Panc1 (cell line): ENCODE measurements at regions not wholly inside any gene's neighbourhood (a gene's known extent, or its start where the extent isn't known, plus 50 kb on each side); places are given as distances from the start of the nearest gene placed in this dataset.

Experiments
- ATAC-seq: fragments of 200-7000 bp; cut with Tn5 transposase; 2 replicates; pipeline ENCODE4 v1.9.1; 2020; ENCODE audit warnings: mild to moderate bottlenecking, moderate library complexity
- BruUV-seq: library from RNA; stranded (reverse); fragments of 400-500 nt; replicated peaks from 2 replicates; lab custom pipeline; 2021; lab: Mats Ljungman, UMichigan
- CTCF ChIA-PET: fragments of 300-600 bp; sonication (Branson Sonifier 250); formaldehyde crosslinking; loops from one replicate; lab custom pipeline; 2022; ENCODE audit warnings: antibody characterized with exemption; lab: Charles Lee
- POLR2A ChIA-PET: fragments of 300-600 bp; sonication (Branson Sonifier 250); formaldehyde crosslinking; loops from one replicate; lab custom pipeline; 2022; ENCODE audit warnings: antibody characterized with exemption; lab: Charles Lee
- DNase-seq: peaks from one replicate; pipeline ENCODE4 v3.0.0-alpha.2; 2010; ENCODE audit warnings: low read depth, low spot score
- H3K27ac ChIP-seq: 2 replicates; pipeline ENCODE4 v1.5.1; 2011; ENCODE audit warnings: mild to moderate bottlenecking, low read length, inconsistent platforms
- H3K27me3 ChIP-seq: fragments of 200-500 bp; sonication (Bioruptor generic); 2 replicates; pipeline ENCODE4 v1.6.0; 2014; ENCODE audit warnings: low read length, inconsistent platforms; ENCODE audit not compliant: control insufficient read depth, insufficient read depth
- H3K36me3 ChIP-seq: fragments of 200-500 bp; sonication (Bioruptor generic); 2 replicates; pipeline ENCODE4 v1.5.1; 2014; ENCODE audit warnings: inconsistent platforms, mild to moderate bottlenecking, low read length, moderate library complexity; ENCODE audit not compliant: control insufficient read depth, insufficient read depth
- H3K4me1 ChIP-seq: 2 replicates; pipeline ENCODE4 v1.5.1; 2011; ENCODE audit warnings: inconsistent platforms, mild to moderate bottlenecking, low read length, moderate library complexity; ENCODE audit not compliant: control insufficient read depth, insufficient read depth
- H3K4me3 ChIP-seq, 2 experiments: 2 replicates each; pipeline ENCODE4 v1.5.1; 2011 to 2012; ENCODE audit warnings: low read depth in 2 of 2, low read length in 2 of 2, mild to moderate bottlenecking in 2 of 2, inconsistent platforms in 1 of 2, moderate library complexity in 1 of 2
- H3K9me3 ChIP-seq: fragments of 200-500 bp; sonication (Bioruptor generic); 2 replicates; pipeline ENCODE4 v1.5.1; 2014; ENCODE audit warnings: low read depth, mild to moderate bottlenecking, inconsistent platforms, low read length, moderate library complexity; ENCODE audit not compliant: control insufficient read depth, insufficient read depth
- POLR2AphosphoS5 ChIP-seq: IDR thresholded peaks from 2 replicates; pipeline ENCODE4 v1.6.1; 2012; ENCODE audit warnings: mild to moderate bottlenecking, low read depth, low read length, moderate library complexity
- SIN3A ChIP-seq: IDR thresholded peaks from 2 replicates; pipeline ENCODE4 v1.6.1; 2012; ENCODE audit warnings: low read depth, mild to moderate bottlenecking, low read length, moderate library complexity, borderline replicate concordance; ENCODE audit not compliant: insufficient read depth
- TCF7L2 ChIP-seq: IDR thresholded peaks from 2 replicates; pipeline ENCODE4 v1.6.1; 2011; ENCODE audit warnings: mild to moderate bottlenecking, low read depth, low read length, inconsistent platforms
- in situ Hi-C: cut with HindIII; loops from 2 replicates; pipeline ENCODE4 v1.10.0; 2016; ENCODE audit warnings: low sequenced_read_pairs, low pct_unique_long_range_greater_than_20kb
- intact Hi-C: fragments of 100-400 bp; cut with micrococcal nuclease; formaldehyde crosslinking; loops from one replicate; pipeline ENCODE4 v1.10.0; 2022; ENCODE audit not compliant: unreplicated experiment
- TF ChIP-seq, protein P1 (sequence below), 2 experiments: IDR thresholded peaks; 2 replicates each; pipeline ENCODE4 v1.6.1; 2011 to 2012; ENCODE audit warnings: low read depth in 2 of 2, control low read depth in 1 of 2, low read length in 1 of 2, mild to moderate bottlenecking in 1 of 2, moderate library complexity in 1 of 2; ENCODE audit not compliant: insufficient read depth in 1 of 2
- TF ChIP-seq, protein P2 (sequence below): fragments of 450-650 bp; IDR thresholded peaks from 2 replicates; pipeline ENCODE4 v1.5.1; 2017; ENCODE audit warnings: mild to moderate bottlenecking

DNA sequence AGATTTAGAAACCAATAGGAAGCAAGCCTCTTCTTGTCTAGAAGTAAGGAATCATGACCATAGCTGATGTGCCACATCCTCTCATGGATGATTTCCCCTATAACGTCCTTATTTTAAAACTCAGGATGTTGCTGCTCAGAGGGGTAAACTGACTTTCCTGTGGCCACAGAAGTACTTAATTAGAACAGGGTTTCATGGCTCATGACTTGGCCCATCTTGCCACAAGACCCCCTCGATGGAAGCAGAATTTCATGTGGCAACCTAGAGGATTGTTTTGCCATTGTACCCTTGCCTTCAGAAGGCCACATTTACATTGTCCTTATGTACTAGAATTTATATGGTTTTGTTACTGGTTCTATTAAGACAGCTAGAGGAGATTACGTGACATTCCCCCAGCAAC, 173.5 kb upstream of the PELI2 start:
- Histone ChIP-seq H3K27me3 (no peaks in the 10 kb centered on the region), H3K36me3 (no peaks in the 10 kb centered on the region), H3K27ac (no peak overlapping the region), H3K4me3 (no peak overlapping the region), H3K9me3 (no peaks in the 10 kb centered on the region), H3K4me1 (no peaks in the 10 kb centered on the region)
- CTCF ChIA-PET: no interaction called here
- no TSS peak for BruUV-seq
- ATAC-seq (no peak), DNase-seq (no peak)
- in situ Hi-C loops (no loop called here), intact Hi-C loops (no loop called here)
- POLR2A ChIA-PET: no interaction called here
- TF ChIP-seq SIN3A: no peak
- TF ChIP-seq POLR2AphosphoS5: no peak
- TF ChIP-seq, protein P1, sequence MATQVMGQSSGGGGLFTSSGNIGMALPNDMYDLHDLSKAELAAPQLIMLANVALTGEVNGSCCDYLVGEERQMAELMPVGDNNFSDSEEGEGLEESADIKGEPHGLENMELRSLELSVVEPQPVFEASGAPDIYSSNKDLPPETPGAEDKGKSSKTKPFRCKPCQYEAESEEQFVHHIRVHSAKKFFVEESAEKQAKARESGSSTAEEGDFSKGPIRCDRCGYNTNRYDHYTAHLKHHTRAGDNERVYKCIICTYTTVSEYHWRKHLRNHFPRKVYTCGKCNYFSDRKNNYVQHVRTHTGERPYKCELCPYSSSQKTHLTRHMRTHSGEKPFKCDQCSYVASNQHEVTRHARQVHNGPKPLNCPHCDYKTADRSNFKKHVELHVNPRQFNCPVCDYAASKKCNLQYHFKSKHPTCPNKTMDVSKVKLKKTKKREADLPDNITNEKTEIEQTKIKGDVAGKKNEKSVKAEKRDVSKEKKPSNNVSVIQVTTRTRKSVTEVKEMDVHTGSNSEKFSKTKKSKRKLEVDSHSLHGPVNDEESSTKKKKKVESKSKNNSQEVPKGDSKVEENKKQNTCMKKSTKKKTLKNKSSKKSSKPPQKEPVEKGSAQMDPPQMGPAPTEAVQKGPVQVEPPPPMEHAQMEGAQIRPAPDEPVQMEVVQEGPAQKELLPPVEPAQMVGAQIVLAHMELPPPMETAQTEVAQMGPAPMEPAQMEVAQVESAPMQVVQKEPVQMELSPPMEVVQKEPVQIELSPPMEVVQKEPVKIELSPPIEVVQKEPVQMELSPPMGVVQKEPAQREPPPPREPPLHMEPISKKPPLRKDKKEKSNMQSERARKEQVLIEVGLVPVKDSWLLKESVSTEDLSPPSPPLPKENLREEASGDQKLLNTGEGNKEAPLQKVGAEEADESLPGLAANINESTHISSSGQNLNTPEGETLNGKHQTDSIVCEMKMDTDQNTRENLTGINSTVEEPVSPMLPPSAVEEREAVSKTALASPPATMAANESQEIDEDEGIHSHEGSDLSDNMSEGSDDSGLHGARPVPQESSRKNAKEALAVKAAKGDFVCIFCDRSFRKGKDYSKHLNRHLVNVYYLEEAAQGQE (IDR thresholded peaks at IDR 0.05; ENCODE audit: insufficient read depth in 1 of 2, low read depth in 2 of 2, low read length in 1 of 2): no peak
- TF ChIP-seq, protein P2, sequence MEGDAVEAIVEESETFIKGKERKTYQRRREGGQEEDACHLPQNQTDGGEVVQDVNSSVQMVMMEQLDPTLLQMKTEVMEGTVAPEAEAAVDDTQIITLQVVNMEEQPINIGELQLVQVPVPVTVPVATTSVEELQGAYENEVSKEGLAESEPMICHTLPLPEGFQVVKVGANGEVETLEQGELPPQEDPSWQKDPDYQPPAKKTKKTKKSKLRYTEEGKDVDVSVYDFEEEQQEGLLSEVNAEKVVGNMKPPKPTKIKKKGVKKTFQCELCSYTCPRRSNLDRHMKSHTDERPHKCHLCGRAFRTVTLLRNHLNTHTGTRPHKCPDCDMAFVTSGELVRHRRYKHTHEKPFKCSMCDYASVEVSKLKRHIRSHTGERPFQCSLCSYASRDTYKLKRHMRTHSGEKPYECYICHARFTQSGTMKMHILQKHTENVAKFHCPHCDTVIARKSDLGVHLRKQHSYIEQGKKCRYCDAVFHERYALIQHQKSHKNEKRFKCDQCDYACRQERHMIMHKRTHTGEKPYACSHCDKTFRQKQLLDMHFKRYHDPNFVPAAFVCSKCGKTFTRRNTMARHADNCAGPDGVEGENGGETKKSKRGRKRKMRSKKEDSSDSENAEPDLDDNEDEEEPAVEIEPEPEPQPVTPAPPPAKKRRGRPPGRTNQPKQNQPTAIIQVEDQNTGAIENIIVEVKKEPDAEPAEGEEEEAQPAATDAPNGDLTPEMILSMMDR: no peak
- TF ChIP-seq TCF7L2: no peak

DNA sequence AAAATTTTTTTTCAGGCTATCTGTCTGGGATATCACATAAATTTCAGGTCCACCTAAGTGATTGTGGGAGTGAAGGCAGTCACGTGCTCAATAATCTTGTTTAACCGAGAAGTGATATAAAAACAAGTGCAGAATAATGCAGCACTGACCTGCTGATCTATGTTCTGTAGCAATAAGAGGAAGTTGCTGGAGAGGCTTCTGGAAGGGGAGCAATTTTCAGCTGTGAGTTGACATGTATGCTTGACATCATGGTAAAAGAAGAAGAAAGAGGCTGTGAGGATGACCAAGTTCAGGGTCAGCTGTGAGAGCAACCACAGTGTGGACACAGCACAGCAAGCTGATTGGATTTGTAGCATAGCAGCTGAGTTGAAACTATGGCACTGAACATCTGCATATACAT, 172.0 kb upstream of the PELI2 start:
- intact Hi-C loops: no loop called here
- no peak overlapping the region for H3K4me3 ChIP-seq
- TF ChIP-seq TCF7L2 (no peak), POLR2AphosphoS5 (no peak), SIN3A (no peak)
- TF ChIP-seq, protein P1 (IDR thresholded peaks at IDR 0.05; ENCODE audit: insufficient read depth in 1 of 2, low read depth in 2 of 2, low read length in 1 of 2): no peak
- TF ChIP-seq, protein P2: no peak
- H3K4me1 ChIP-seq: no peaks in the 10 kb centered on the region
- no peaks in the 10 kb centered on the region for H3K36me3 ChIP-seq
- H3K9me3 ChIP-seq: no peaks in the 10 kb centered on the region
- H3K27me3 ChIP-seq: no peaks in the 10 kb centered on the region
- CTCF ChIA-PET: no interaction called here
- in situ Hi-C loops: no loop called here
- no TSS peak for BruUV-seq
- DNase-seq (no peak), ATAC-seq (no peak)
- H3K27ac ChIP-seq: no peak overlapping the region
- POLR2A ChIA-PET: no interaction called here
